ENCODE measurements at regions not wholly inside any gene's neighbourhood (a gene's known extent, or its start where the extent isn't known, plus 50 kb on each side); places are given as distances from the start of the nearest gene placed in this dataset.

DNA sequence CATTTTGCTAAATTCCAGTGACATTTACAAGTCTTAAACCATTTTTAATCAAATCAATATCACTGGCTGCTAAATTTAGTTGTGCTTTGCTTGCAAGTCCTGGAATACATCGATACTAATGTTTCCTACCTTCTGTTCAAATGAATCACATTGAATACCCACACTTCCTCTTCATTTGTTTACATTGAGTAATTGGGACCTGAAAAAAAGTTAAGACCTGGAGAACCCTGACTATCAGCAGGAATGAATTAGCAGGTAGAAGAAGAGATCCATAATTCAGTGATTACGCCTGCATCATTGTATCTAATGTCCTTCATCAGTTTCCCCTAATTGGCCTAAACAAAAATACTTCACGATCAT, 369.3 kb downstream of the ETNK1 start:
- no peak for DNase-seq

- DNase-seq, result no peak
Observed at GRCh38 chr12:23001487-23001886, 376.5 kb downstream of the ETNK1 start.

- DNase-seq, result no peak
Observed at GRCh38 chr12:23002381-23002780, 377.4 kb downstream of the ETNK1 start.

DNA sequence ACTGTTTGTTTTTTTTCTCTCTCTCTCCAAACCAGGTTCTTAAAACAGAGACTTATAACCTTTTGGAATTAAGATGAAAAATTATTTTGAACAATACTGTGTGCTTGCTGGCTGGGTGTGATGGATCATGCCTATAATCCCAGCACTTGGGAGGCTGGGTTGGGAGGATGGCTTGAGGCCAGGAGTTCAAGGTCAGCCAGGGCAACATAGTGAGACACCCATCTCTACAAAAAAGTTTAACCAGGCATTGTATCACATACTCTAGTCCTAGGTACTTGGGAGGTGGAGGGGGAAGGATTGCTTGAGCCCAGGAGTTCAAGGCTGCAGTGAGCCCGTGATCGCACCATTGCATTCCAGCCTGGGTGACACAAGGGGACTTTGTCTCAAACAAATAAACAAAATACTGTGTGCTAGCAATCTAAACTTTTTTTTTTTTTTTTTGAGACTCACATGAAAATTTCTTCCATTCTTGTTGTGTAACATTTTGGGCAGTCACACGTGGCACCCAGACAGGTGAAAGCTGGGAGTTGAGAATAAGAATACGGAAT, 379.6 kb downstream of the ETNK1 start:
- no peak for DNase-seq

DNA sequence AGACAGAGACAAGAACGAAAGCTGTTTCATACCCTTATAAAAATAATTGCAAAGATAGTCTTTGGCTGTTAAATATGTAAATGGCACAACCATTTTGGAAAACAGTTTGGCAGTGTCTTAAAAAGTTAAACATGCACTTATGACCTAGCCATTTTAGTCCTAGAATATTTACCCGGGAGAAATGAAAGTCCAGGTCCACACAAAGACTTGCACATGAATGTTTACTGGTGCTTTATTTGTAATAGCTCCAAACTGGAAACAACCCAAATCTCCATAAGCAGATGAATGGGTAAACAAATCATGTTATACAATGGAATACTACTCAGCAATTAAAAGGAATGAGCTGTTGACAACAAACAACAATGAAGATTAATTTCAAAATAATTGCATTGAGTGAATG, 380.4 kb downstream of the ETNK1 start:
- DNase-seq, result no peak

- no peak for DNase-seq
Observed at GRCh38 chr12:23006413-23006812, 381.4 kb downstream of the ETNK1 start.

DNA sequence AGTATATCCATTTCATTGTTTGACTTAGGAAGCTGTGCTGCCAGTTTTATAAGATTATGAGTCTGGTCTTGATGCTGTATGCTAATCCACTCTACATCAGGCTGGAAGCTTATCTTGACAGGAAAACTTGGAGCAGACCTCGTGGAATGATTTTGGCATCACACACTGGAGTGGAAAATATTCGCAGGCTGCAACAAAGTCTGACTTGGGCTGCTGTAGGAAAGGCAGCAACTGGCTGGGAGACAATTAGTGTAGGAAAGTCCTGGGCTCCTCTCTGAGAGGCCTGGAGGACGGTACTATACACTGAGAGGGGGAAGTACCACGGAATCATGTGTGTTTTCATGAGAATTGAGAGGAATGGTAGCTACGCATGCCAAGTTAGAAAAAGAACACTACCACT, 383.7 kb downstream of the ETNK1 start:
- DNase-seq, result no peak

- no peak for DNase-seq
Observed at GRCh38 chr12:23014749-23015148, 389.8 kb downstream of the ETNK1 start.

- no peak for DNase-seq
Observed at GRCh38 chr12:23025372-23026016, 400.5 kb downstream of the ETNK1 start.

GRCh38 chr12:23028158-23028802, 403.3 kb downstream of the ETNK1 start:
- no peak for DNase-seq

- no peak for DNase-seq
Observed at GRCh38 chr12:23029185-23029584, 404.2 kb downstream of the ETNK1 start.

GRCh38 chr12:23039834-23040233, 414.9 kb downstream of the ETNK1 start:
- no peak for DNase-seq

DNA sequence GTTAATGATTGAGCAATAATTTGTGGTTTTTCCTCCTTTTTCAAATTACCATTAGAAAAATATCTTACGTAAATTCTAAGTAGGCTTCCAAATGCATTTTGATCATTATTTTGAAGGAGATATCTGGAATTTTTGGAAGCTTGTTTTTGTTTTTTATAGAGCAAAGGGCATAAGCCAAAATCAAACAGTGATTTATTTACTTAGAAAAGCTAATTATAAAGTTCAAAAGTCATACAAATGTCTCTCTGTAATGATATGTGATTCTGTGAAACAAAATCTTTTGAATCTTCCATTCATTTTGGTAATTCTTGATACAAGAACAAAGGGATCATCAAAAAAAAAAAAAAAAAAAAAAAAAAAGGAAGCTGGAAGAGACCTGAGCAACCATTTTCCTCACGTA, 416.8 kb downstream of the ETNK1 start:
- no peak for DNase-seq

DNA sequence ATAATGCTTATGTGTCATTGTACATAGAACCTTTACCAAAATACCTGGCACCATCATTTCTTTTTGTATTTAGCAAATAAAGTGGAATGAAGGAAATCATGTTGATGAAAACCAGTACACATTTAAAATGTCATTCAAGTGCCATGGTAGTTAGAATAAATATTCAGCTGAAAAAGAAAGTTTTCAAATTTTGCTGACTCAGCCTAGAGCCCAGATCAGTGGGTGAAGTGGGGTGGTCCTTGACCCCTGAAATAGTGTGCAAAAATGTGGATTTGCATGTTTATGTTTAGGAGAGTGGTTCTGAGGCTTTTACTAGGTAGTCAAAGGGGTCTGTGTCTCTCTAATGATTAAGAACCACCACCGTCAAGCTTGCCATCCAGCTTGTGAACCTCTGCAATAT, 418.7 kb downstream of the ETNK1 start:
- DNase-seq, result no peak

DNA sequence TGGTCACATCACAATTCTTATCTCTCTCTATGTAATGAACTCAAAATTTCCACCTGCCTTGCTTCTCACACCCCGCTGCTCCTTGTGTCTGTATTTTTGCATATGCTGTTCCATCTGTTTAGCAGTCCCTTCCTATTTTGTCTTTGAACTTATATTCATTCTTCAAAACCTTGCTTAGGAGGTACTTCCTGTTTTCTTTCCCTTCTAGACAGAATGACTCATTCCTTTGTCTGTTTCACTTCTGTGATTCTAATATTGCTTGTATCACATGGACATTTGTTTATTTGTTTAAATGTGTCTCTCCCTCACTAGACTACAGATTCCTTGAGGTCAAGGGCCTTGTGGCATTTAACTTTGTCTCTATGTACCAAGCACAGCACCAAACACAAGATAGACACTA, 424.2 kb downstream of the ETNK1 start:
- DNase-seq, result no peak

GRCh38 chr12:23055004-23055403, 430.0 kb downstream of the ETNK1 start:
- DNase-seq, result no peak

DNA sequence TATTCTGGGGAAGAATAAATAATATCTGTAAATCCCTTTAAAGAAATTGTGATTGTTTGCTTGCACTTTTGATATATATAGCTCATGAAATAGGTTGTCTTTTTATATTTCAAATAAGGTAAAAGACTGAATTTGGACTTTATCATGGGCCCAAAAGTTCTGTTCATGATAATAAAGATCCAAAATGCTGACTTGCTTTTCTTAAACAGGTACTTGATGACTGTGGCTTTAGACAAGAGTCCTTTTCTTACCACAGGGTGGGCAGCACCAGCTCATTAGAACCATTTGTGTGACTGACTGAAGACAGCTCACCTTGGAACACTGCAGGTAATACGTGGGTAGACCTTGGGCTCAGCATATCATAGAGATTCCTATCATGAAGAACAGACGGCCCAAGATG, 432.6 kb downstream of the ETNK1 start:
- no peak for DNase-seq

DNA sequence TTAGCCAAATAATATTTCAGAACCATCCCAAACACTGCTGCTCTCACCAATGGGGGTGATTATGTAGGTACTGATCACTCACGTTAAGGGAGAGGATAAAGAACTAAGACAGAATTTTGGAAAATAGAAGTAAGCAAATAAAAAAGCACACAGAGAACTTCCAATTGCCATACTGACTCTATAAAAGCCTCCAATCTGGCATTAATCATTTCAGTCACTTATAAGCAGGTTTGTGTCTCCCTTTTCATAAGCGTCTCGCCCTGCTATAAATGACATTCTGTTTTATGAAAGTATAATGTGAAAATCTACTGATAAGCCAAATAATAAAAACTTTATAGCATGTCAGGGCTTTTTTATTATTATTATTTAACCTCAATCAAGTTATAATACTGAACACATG, 435.2 kb downstream of the ETNK1 start:
- DNase-seq, result no peak

DNA sequence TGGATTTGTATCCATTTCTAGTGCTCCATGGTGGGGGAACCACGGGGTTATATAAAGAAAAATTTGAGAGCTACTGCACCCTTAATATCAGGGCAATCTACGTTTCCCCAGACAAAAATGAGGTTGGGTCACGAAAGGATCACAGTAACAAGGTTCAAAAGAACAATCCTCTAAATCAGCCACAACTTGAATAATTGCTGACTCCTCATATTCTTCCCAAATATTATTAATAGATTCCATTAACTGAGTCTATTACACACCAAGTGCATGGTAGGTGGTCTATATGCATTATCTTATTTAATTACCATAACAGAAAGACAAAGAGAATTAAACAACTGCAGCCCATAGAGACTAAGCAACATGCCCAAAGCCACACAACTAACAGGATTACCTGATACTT, 438.2 kb downstream of the ETNK1 start:
- DNase-seq, result no peak

DNA sequence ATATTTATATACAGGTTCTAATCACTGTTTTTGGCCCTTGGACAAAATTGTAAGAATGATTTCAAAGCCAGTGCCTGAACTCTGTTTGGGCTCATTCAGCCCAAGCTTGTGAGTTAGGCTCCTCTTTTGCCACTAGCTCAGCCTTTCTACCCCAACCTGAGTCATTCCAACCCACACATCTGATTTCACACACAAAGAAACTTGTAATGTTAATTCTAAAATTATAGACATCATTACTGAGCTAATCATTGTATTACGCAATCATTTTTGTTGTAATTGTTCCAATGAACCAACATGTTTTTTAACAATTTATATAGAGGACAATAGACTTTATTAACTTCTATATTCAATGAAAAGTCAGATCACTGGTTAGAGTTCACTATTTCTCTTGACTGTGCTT, 441.1 kb downstream of the ETNK1 start:
- no peak for DNase-seq

- DNase-seq, result no peak
Observed at GRCh38 chr12:23083267-23083666, 458.3 kb downstream of the ETNK1 start.

DNA sequence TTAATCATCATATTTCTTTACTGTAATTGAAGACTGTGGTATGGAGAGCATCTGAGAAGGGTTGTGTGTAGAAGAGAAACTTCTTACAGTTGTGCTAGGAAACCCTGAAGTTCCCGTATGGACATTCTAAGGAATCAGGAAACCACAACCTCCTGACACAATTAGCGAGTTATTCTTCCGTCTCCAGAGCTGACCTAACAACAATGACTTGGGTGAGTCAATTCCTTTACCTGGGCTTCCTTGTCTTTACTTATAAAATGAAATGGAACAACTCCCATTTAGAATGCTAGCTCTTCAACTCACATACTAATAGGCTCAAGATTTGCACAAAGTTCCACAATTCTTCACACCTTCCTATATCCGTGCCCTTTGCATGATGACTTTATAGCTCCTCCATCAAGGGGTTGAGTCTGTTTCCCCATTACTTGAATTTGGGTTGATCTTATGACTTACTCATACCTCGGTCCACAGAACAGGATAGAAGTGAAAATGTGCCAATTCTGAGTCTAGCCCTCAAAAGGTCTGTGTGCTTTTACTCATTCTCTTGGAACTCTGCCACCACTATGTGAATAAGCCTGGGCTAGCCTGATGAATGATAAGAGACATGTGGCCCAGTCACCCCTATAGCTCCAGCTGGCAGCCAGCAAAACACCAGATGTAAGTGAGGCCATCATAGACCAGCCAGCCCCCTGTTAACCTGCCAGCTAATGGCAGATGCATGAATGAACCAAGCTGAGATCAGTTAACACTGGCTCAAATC, 459.4 kb downstream of the ETNK1 start:
- no peak for DNase-seq

GRCh38 chr12:23088594-23088993, 463.6 kb downstream of the ETNK1 start:
- DNase-seq, result no peak

GRCh38 chr12:23093488-23093887, 468.5 kb downstream of the ETNK1 start:
- DNase-seq, result no peak
